OCI-LY3 (cell line): ENCODE measurements at regions not wholly inside any gene's neighbourhood (a gene's known extent, or its start where the extent isn't known, plus 50 kb on each side); places are given as distances from the start of the nearest gene placed in this dataset.

Experiments
- H2AFZ ChIP-seq: fragments of 200-600, 300-600 bp; shearing (Covaris generic); 2 replicates; pipeline ENCODE4 v1.6.0; 2014; ENCODE audit warnings: antibody characterized with exemption, low read depth, low read length
- H3K27ac ChIP-seq: fragments of 200-600, 300-600 bp; sonication (generic); 2 replicates; pipeline ENCODE4 v1.5.1; 2014; ENCODE audit warnings: mild to moderate bottlenecking, low read length, moderate library complexity, mixed read lengths
- H3K27me3 ChIP-seq: fragments of 200-600, 300-600 bp; sonication (generic); 2 replicates; pipeline ENCODE4 v1.6.1; 2014; ENCODE audit warnings: low read depth, low read length, mixed read lengths
- H3K36me3 ChIP-seq: fragments of 200-600, 300-600 bp; sonication (generic); replicated peaks from 2 replicates; pipeline ENCODE3; 2014; ENCODE audit warnings: low read depth, low read length, mixed read lengths
- H3K4me1 ChIP-seq: fragments of 300-600, 200-600 bp; sonication (generic); 2 replicates; pipeline ENCODE4 v1.6.1; 2014; ENCODE audit warnings: low read length, mixed read lengths
- H3K4me2 ChIP-seq: fragments of 200-600, 300-600 bp; sonication (generic); 2 replicates; pipeline ENCODE4 v1.6.1; 2014; ENCODE audit warnings: low read length, mixed read lengths
- H3K4me3 ChIP-seq: fragments of 300-600, 200-600 bp; sonication (generic); 2 replicates; pipeline ENCODE4 v1.5.1; 2014; ENCODE audit warnings: antibody characterized with exemption, mild to moderate bottlenecking, low read length, moderate library complexity
- H3K79me2 ChIP-seq: fragments of 300-600, 200-600 bp; shearing (Covaris generic); 2 replicates; pipeline ENCODE4 v1.6.1; 2014; ENCODE audit warnings: mild to moderate bottlenecking, low read length, mixed read lengths
- H3K9ac ChIP-seq: fragments of 300-600, 200-600 bp; shearing (Covaris generic); 2 replicates; pipeline ENCODE4 v1.6.0; 2014; ENCODE audit warnings: mild to moderate bottlenecking, low read length, moderate library complexity
- H3K9me3 ChIP-seq: fragments of 200-600, 300-600 bp; shearing (Covaris generic); 2 replicates; pipeline ENCODE4 v1.6.1; 2014; ENCODE audit warnings: low read length, mixed read lengths; ENCODE audit not compliant: insufficient read depth
- H4K20me1 ChIP-seq: fragments of 200-600, 300-600 bp; sonication (generic); 2 replicates; pipeline ENCODE4 v1.6.1; 2016; ENCODE audit warnings: low read length, mixed read lengths; ENCODE audit not compliant: insufficient read depth
- EZH2phosphoT487 ChIP-seq: fragments of 200-600 bp; shearing (Covaris generic); IDR thresholded peaks from 2 replicates; pipeline ENCODE4 v1.6.1; 2018; ENCODE audit warnings: antibody characterized with exemption, mixed run types, low read depth
- TF ChIP-seq, protein P1 (sequence below): fragments of 200-600, 300-600 bp; sonication (generic); IDR thresholded peaks from 2 replicates; pipeline ENCODE4 v1.5.1; 2014; ENCODE audit warnings: antibody characterized with exemption, low read length, low read depth

GRCh38 chr12:42823679-42824078 is 234.1 kb upstream of the PRICKLE1 start:
- no peak overlapping the region for H3K4me2 ChIP-seq

GRCh38 chr12:42819846-42820245 is 230.3 kb upstream of the PRICKLE1 start:
- Histone ChIP-seq H3K9ac (no peak overlapping the region), H2AFZ (no peak overlapping the region), H3K79me2 (no peaks in the 10 kb centered on the region), H3K9me3 (no peaks in the 10 kb centered on the region), H3K27ac (no peak overlapping the region), H3K4me2 (no peak overlapping the region), H3K4me3 (no peak overlapping the region), H3K27me3 (no peaks in the 10 kb centered on the region), H4K20me1 (no peaks in the 10 kb centered on the region), H3K4me1 (no peaks in the 10 kb centered on the region), H3K36me3 (no peaks in the 10 kb centered on the region)
- TF ChIP-seq, protein P1, sequence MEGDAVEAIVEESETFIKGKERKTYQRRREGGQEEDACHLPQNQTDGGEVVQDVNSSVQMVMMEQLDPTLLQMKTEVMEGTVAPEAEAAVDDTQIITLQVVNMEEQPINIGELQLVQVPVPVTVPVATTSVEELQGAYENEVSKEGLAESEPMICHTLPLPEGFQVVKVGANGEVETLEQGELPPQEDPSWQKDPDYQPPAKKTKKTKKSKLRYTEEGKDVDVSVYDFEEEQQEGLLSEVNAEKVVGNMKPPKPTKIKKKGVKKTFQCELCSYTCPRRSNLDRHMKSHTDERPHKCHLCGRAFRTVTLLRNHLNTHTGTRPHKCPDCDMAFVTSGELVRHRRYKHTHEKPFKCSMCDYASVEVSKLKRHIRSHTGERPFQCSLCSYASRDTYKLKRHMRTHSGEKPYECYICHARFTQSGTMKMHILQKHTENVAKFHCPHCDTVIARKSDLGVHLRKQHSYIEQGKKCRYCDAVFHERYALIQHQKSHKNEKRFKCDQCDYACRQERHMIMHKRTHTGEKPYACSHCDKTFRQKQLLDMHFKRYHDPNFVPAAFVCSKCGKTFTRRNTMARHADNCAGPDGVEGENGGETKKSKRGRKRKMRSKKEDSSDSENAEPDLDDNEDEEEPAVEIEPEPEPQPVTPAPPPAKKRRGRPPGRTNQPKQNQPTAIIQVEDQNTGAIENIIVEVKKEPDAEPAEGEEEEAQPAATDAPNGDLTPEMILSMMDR: no peak

More at GRCh38 chr12:42823679-42824078, 234.1 kb upstream of the PRICKLE1 start:
- H3K27ac ChIP-seq: no peak overlapping the region
- TF ChIP-seq EZH2phosphoT487: no peak
- no peaks in the 10 kb centered on the region for H3K79me2 ChIP-seq
- no peaks in the 10 kb centered on the region for H3K27me3 ChIP-seq
- no peaks in the 10 kb centered on the region for H3K36me3 ChIP-seq
- H2AFZ ChIP-seq: no peak overlapping the region
- H3K9ac ChIP-seq: no peak overlapping the region
- no peak overlapping the region for H3K4me3 ChIP-seq
- no peaks in the 10 kb centered on the region for H3K4me1 ChIP-seq
- H4K20me1 ChIP-seq: no peaks in the 10 kb centered on the region
- H3K9me3 ChIP-seq: no peaks in the 10 kb centered on the region

DNA sequence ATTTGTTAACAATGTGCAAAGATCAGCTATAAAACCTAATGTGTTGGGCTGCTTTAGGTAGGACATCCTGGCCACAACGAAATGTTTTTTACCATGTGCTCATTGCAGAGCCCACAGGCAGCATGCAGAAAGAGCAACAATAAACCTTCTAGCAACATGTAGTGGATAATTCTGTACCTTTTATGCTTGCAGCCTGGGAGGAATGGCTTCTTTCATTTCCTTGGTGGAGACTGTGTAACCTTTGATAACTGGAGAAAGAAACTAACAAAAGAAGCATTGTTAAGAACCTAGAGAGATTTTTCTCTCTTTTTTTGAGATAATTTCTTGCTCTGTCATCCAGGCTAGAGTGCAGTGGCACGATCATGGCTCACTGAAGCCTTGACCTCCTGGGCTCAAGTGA is 225.5 kb upstream of the PRICKLE1 start:
- Histone ChIP-seq H3K4me2 (no peak overlapping the region), H3K9me3 (no peaks in the 10 kb centered on the region), H3K27ac (no peak overlapping the region), H2AFZ (no peak overlapping the region), H3K9ac (no peak overlapping the region), H3K4me1 (no peaks in the 10 kb centered on the region), H3K79me2 (no peaks in the 10 kb centered on the region), H4K20me1 (no peaks in the 10 kb centered on the region), H3K4me3 (no peak overlapping the region), H3K36me3 (no peaks in the 10 kb centered on the region), H3K27me3 (no peaks in the 10 kb centered on the region)
- TF ChIP-seq EZH2phosphoT487: no peak
- TF ChIP-seq, protein P1: no peak

DNA sequence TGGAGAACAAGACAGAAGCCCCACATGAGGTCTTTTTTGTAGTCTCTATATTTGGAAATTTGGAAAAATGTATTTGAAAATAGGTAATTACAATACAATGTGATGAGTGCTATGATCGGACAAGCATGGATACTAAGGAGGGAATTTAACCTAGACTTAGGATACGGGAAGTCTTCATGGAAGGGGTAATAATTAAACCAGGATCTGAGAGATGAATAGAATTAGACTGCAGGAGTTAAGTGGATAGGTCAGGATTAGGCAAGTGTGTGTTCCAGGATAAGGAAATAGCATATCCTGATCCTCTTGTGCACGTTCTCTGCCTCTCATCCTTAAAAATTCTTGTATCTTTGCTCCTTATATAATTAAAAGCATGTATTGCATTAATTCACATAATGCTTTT is 223.3 kb upstream of the PRICKLE1 start:
- Histone ChIP-seq H2AFZ (no peak overlapping the region), H3K79me2 (no peaks in the 10 kb centered on the region), H3K27me3 (no peaks in the 10 kb centered on the region), H3K4me2 (no peak overlapping the region), H3K27ac (no peak overlapping the region), H3K36me3 (no peaks in the 10 kb centered on the region), H3K4me3 (no peak overlapping the region), H3K4me1 (no peaks in the 10 kb centered on the region), H3K9me3 (no peaks in the 10 kb centered on the region), H4K20me1 (no peaks in the 10 kb centered on the region), H3K9ac (no peak overlapping the region)
- TF ChIP-seq EZH2phosphoT487: no peak

DNA sequence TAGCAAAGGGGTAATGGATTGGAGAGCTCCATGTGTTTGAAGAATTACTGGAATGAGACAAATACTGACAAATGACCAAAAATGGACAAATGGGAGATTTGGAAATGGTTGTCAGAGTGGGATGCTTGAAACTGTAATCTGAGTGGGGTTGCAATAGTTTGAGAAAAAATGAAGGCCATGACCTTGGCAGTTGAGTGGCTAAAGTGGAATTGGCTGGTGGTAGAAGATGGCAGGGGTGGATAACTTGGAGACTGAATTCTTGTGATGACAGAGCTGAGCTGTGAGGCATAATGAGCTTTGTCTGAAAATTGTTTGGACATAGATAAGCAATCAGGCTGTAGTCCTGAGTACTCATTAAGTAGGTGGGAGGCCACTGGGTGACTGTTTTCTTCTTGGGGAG is 222.5 kb upstream of the PRICKLE1 start:
- Histone ChIP-seq H2AFZ (no peak overlapping the region), H3K9ac (no peak overlapping the region), H3K4me3 (no peak overlapping the region), H3K4me1 (no peaks in the 10 kb centered on the region), H3K36me3 (no peaks in the 10 kb centered on the region), H3K27ac (no peak overlapping the region), H3K4me2 (no peak overlapping the region), H3K27me3 (no peaks in the 10 kb centered on the region), H3K9me3 (no peaks in the 10 kb centered on the region), H3K79me2 (no peaks in the 10 kb centered on the region), H4K20me1 (no peaks in the 10 kb centered on the region)
- TF ChIP-seq, protein P1: no peak
- no peak for TF ChIP-seq EZH2phosphoT487
